GM23338 (cell line): ENCODE measurements at regions not wholly inside any gene's neighbourhood (a gene's known extent, or its start where the extent isn't known, plus 50 kb on each side); places are given as distances from the start of the nearest gene placed in this dataset.

Experiments used
- CREB1 ChIP-seq: fragments of 250-450 bp; sonication (Bioruptor Pico); IDR thresholded peaks from 2 replicates; pipeline ENCODE4 v1.5.0; 2020; ENCODE audit warnings: low read depth, mild to moderate bottlenecking, moderate library complexity
- ETS1 ChIP-seq: IDR thresholded peaks from 2 replicates; pipeline ENCODE4 v1.6.1; 2016; ENCODE audit warnings: antibody characterized with exemption
- EZH2phosphoT487 ChIP-seq: fragments of 200-600 bp; sonication (generic); IDR thresholded peaks from one replicate; pipeline ENCODE4 v1.8.1; 2018; ENCODE audit warnings: antibody characterized with exemption; ENCODE audit not compliant: unreplicated experiment
- JUNB ChIP-seq: IDR thresholded peaks from one replicate; pipeline ENCODE4 v1.6.1; 2016; ENCODE audit warnings: antibody characterized with exemption; ENCODE audit not compliant: unreplicated experiment
- NANOG ChIP-seq: IDR thresholded peaks from 2 replicates; pipeline ENCODE4 v1.6.1; 2016; ENCODE audit warnings: antibody characterized with exemption, borderline replicate concordance
- POLR2AphosphoS5 ChIP-seq: IDR thresholded peaks from 2 replicates; pipeline ENCODE4 v1.6.1; 2016; ENCODE audit warnings: antibody characterized with exemption, low read depth
- REST ChIP-seq: IDR thresholded peaks from one replicate; pipeline ENCODE4 v1.6.1; 2018; ENCODE audit warnings: antibody characterized with exemption; ENCODE audit not compliant: unreplicated experiment
- STAT1 ChIP-seq: IDR thresholded peaks from one replicate; pipeline ENCODE4 v1.6.1; 2016; ENCODE audit warnings: antibody characterized with exemption; ENCODE audit not compliant: unreplicated experiment
- ZNF331 ChIP-seq: fragments of 250-450 bp; sonication (Bioruptor Pico); IDR thresholded peaks from 2 replicates; pipeline ENCODE4 v1.5.0; 2020; ENCODE audit warnings: low read depth, mild to moderate bottlenecking, moderate library complexity
- ZNF462 ChIP-seq: fragments of 250-450 bp; sonication (Bioruptor Pico); IDR thresholded peaks from 2 replicates; pipeline ENCODE4 v1.5.0; 2020; ENCODE audit warnings: mild to moderate bottlenecking, moderate library complexity

GRCh38 chr12:77766224-77766623 lies 64.5 kb upstream of the NAV3 start (continued):
- TF ChIP-seq ZNF462 (CRISPR knock-in tag) (no peak), ZNF331 (no peak), POLR2AphosphoS5 (no peak), EZH2phosphoT487 (no peak), NANOG (no peak), JUNB (no peak), ETS1 (no peak), CREB1 (CRISPR knock-in tag) (no peak), REST (no peak), STAT1 (no peak)
